ENCODE measurements at regions not wholly inside any gene's neighbourhood (a gene's known extent, or its start where the extent isn't known, plus 50 kb on each side); places are given as distances from the start of the nearest gene placed in this dataset.
A peak's percentile ranks its signal among the peaks of the same experiment; 100 is the strongest.

DNA sequence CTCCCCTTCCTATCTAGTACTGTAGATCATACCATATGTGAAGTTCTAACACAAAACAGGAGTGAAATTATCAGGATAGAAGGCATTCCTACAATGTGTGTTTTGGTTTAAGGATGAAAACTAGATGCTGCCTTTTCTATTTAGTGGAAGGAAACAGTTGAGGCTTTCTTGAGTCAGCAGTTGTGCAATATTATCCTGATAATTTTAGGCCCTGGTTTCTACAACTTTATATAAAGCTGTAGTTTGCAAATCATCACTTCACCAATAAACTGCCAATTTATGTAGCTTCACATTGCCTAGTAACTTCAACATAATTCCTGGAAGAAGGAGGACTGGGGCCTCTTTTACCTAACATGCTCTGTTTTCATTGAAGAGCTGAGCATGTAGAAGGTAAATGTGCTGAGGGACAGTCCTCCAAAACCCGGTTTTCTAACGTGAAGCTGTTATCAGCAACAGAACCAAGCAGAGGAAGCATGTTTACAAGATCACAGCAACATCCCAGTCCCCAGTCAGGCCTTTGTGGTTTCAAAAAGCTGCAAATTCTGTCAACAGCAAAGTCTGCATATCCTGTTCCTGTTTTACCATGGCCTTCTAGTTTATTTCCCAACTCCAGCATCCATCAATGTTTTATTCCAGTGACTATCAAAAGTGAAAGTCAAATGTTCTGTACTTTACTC is 513.4 kb upstream of the MEF2C start:
- peak in 7 of 14 donors; percentile 0 to 28 (median 11) for DNase-seq

GRCh38 chr5:89395111-89395510 is 512.1 kb upstream of the MEF2C start:
- DNase-seq, result no peak

- DNase-seq, result no peak
Observed at GRCh38 chr5:89388872-89389271, 505.9 kb upstream of the MEF2C start.

DNA sequence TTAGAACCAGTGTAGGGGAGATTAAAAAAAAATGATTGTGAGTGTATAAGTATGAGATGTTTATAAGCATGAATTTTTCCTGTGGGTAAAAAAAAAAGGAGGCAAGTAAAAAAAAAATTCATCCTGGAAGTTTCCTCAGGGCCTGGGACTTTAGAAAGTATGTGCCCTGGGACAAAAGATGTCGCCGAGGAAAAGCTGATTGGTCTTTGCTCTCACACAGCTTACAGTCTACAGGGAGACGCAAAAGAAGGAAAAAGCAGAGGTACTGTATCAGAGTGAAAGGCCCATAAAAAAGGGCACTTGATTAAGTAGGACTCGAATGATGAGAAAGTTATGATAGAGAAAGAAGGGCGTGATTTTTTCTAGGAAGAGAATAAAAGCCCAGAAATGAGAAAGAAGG is 501.4 kb upstream of the MEF2C start:
- DNase-seq, result no peak

DNA sequence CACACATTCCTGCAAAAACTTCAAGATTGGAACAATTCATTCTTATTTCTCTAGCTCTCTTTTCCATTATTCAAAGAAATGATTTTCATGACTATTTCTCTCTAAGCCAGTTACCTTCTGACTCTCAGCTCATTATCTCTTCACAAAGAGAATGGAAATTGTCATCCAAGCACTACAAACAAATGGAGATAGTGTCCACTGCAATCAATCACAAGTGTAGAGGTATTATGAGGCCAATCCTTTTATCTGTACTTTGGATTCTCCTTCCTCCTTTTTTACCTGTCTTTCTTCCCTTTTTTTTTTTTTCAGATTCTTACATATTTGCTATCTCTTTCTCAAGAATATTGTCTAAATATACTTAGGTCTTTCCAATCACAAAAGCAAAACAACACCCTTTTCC is 497.7 kb upstream of the MEF2C start:
- DNase-seq, result no peak

DNA sequence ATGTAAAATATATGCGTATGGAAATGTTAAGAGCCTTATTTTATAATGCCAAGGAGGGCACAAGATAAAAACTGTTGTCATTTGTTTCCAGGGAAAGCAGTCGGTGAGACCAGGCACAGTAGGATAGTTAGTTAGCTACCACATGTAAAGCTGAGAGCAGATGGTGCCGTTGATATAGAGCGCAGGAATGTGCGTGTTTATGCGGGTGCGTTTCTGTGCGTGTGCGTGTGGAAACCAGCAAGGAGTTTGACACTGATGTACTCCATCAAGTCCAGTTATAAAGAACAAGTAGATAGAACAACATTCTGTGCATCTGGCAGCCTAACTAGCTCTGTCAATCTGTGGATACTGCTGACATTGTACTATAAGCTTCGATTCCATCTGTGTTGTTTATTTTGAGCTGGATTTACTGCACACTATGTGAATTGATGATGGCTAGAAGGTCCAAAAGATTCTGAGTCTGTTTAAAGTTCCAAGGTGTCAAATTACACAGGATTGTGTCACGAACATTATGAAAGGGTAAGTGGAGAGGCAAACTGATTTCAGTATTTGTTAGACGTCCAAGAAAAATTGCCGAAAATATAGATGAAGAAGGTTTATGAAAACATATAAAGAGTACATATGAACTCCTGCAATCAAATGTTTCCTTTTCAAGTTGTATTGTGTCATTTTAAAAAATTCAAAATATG is 494.9 kb upstream of the MEF2C start:
- no peak for DNase-seq

DNA sequence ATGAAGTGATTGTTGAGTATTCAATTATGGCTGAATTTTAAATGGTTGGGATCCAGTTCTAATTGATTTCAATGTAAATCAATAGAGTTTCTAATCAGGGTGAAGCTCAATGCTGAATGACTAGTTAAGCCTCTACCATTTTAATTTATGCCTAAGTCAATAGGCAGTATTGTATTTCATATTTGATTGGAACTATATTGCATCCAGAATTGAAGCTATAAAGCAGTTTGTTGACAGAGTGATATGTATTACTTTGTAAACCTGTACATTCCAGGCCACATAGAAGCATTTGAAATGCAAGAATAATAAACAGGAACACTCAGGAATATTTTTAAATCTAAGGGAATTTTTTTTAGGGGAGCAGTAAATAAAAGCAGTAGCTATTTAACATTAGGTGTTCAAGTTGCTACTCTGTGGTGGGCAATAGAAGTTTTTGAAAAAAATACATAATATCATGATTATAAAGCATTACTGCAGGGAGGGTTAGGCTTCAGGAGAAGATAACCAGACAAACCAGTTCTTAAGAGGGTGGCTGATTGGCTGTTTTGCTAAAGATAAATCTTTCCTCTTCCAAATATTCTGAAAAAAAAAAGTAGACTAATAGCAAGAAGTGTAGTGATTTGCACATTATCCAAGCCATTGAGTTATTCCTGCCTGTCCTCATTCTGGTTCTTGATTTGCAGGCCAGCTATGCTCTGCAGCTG is 492.0 kb upstream of the MEF2C start:
- DNase-seq, result no peak

- no peak for DNase-seq
Observed at GRCh38 chr5:89374144-89374784, 491.3 kb upstream of the MEF2C start.

DNA sequence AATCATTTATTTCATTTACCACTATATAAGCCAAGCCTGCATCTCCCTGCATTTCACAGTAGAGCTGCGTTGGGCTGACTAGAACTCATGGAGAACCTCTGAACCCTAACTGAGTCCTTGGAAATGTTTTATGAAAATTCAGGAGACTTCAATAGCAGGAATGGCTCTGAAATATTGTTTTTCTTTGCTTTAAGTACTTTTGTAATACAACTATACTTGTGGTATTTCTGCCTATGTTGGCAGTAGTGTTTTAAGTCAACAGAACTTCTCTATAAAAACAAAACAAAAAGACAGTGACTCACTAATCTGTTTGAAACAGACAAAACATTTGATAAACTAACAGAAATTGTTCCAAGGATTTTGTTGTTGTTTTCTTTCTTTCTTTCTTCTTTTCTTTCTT is 489.2 kb upstream of the MEF2C start:
- DNase-seq, result no peak

- DNase-seq, result no peak
Observed at GRCh38 chr5:89371646-89372045, 488.7 kb upstream of the MEF2C start.

DNA sequence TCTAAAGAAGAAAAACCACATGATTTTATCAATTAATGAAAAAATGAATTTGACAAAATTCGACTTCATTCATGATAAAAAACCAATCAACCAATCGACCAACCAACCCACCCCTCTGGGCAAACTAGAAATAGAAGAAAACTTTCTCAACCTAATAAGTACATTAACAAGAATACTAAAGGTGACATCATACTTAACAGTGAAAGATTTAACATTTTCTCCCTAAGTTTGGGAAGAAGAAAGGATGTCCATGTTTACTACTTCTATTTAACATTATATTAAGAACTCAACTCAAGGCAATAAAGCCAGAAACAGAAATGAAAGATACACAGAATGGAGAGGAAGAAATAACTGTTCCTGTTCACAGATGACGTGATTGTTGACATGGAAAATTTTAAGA is 476.1 kb upstream of the MEF2C start:
- DNase-seq, result no peak

GRCh38 chr5:89353837-89354551 is 471.0 kb upstream of the MEF2C start:
- DNase-seq, result no peak

DNA sequence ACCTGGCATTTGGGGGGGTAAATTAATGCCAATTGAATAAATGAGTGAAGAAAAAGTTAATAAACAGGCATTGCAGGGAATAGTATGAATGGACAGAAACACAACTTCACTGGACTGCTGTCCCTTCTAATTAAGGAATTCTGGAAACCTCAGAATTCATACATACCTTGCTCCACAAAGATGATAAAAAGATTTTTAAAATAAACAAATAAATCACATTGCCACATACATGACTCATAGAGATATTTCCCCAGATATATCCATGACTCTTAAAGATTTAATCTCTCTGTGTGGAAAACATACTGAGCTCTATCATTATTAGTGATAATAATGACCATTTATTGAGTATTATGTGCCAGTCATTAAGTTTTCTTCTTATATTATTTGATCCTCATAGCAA is 469.0 kb upstream of the MEF2C start:
- DNase-seq, result no peak

- no peak for DNase-seq
Observed at GRCh38 chr5:89351222-89351621, 468.2 kb upstream of the MEF2C start.

DNA sequence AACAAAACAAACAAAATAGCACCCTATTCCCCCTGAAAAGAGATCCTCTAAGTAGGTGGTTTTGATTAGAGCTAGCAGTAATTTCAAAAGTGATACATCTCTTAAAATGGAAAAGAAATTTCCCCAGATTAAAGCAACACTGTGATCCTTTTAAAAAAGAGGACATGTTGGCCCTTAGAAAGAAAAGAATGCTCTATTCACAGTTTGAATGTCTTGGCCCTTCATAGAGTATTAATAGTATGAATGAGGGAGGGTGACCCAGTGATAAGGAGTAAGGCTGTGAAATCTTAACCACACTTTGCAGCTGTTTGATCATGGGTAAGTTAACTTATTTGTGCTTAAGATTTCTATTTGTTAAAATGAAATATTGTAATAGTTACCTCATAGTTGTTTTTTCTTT is 467.7 kb upstream of the MEF2C start:
- DNase-seq, result no peak

DNA sequence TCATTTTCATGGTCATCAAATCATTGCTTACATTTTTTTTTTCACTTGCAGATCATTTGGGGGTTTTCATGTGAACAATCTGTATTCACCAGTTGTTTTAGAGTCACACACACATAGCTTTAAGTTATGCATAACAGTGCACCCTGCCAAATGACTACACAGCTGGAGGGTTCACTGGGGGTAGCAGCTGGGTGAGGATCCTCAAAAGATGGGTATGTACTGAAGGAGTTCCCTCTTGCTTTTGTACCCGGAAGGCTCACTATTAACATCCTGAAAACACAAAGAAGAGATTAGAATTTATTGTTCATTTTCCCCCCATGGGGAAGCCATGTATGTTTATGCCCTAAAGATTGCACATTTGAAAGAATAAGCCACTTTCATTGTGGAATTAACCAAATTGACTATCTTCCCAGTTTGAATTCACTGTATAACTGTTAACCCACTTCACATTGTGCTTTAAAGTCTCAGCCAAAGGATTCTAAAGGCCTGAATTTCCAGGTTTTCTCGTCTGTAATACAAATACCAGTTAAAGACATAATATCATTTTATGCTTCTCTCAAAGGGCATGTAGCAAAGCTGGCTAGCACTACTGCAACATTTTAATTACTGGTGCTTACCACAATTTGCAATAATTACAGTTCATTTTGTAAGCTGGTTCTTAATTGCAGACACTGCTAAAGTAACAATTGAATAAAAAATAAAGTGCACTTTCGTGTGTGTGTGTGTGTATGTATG is 466.4 kb upstream of the MEF2C start:
- no peak for DNase-seq

DNA sequence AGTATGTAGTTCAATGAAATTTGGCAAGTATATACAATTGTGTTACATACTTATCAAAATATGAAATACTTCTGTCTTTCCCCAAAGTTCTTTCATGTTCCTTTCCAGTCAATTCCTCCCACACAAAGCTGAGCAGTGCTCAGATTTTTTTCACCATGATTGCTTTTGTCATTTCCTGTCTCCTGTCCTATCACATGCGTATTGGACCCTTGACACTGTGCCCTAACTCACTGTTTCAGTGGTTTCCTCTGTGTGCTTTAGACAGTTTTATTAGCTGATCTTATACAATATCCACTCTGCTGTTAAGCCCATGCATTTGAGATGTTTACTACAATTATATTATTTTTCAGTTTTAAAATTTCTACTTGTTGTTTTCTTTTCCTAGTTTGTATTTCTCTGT is 463.6 kb upstream of the MEF2C start:
- DNase-seq, result no peak

GRCh38 chr5:89343666-89344065 is 460.7 kb upstream of the MEF2C start:
- DNase-seq, result no peak

DNA sequence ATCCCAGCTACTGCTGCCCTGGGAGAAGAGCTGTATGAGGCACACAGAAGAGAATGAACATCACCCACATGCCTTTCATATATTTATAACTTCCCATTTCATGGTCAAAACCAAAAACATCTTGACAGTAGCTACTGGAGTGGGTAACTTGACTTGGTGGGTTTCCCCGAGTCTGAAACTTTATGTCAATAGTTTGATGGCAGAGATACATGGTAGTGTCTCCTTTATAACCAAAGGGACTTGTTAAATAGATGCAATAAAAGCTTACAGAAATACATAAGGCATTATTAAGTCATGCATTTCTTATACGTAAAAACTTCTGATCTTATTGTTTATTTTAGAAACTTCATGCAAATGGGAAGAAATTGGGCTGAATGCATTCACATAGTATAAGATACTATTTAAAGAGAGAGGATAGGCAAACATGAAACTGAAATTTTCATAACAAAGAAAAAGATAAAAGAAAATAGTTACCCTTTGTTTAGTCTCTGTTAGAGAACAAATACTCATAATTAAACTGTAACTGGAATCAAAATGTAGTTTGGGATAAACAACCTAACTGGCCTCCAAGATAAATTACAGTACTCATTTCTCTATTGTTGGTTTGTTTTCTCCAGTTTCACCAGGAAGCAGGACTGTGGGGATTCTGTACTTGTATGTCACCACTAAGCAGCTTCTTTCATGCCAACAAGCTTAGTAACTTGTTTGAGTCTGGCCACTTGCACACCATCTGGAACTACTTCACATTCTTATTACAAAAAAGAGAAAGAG is 459.3 kb upstream of the MEF2C start:
- DNase-seq, result no peak

- DNase-seq, result no peak
Observed at GRCh38 chr5:89338935-89339334, 456.0 kb upstream of the MEF2C start.

DNA sequence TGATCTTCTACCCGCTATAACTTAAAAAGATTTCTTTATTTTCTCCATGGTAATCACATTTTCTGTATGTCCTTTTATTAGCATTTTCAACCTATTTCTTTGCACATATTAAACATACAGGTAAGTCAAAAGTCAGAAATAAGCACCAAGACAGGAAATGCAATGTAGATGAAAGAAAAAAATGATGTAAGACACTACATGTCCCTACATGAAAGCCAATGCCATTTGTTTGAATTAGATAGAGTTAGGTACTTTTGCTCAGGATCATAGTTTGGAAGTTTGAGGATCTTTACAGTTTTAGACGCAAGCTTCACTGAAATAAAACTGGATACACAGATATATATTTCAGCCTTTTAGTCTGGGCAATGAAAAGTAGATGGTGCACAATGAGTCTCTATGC is 453.1 kb upstream of the MEF2C start:
- no peak for DNase-seq
